B cell (primary cell): ENCODE measurements at regions not wholly inside any gene's neighbourhood (a gene's known extent, or its start where the extent isn't known, plus 50 kb on each side); places are given as distances from the start of the nearest gene placed in this dataset.

Experiments used
- EZH2 ChIP-seq: IDR thresholded peaks from 2 replicates; pipeline ENCODE4 v1.6.1; 2012; ENCODE audit warnings: borderline replicate concordance, low read depth, mild to moderate bottlenecking, moderate library complexity, low read length; ENCODE audit not compliant: insufficient read depth, poor library complexity, severe bottlenecking
- TF ChIP-seq, protein P1 (sequence below): fragments of 200-600 bp; IDR thresholded peaks from one replicate; pipeline ENCODE4 v1.8.0; 2022; ENCODE audit warnings: antibody characterized with exemption, mild to moderate bottlenecking

DNA sequence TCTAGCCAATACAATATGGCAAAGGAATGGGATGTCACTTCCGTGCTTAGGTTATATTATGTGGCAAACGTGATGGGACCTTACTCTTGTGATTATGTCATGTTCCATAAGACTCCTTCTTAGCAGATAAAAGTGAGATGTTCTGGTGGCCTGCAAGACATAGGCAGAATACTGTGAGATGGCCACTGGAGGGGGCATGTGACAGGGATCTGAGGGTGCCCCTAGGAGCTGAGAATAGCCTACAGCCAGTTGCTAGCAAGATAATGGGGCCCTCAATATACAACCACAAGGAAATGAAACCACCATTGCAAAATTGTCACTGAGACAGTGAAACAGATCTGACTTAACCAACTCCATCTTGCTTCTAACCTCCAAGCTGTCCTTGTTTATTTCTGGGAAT lies 151.4 kb upstream of the SSTR1 start:
- TF ChIP-seq, protein P1, sequence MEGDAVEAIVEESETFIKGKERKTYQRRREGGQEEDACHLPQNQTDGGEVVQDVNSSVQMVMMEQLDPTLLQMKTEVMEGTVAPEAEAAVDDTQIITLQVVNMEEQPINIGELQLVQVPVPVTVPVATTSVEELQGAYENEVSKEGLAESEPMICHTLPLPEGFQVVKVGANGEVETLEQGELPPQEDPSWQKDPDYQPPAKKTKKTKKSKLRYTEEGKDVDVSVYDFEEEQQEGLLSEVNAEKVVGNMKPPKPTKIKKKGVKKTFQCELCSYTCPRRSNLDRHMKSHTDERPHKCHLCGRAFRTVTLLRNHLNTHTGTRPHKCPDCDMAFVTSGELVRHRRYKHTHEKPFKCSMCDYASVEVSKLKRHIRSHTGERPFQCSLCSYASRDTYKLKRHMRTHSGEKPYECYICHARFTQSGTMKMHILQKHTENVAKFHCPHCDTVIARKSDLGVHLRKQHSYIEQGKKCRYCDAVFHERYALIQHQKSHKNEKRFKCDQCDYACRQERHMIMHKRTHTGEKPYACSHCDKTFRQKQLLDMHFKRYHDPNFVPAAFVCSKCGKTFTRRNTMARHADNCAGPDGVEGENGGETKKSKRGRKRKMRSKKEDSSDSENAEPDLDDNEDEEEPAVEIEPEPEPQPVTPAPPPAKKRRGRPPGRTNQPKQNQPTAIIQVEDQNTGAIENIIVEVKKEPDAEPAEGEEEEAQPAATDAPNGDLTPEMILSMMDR = no peak
- TF ChIP-seq EZH2 = no peak
